ENCODE measurements at regions not wholly inside any gene's neighbourhood (a gene's known extent, or its start where the extent isn't known, plus 50 kb on each side); places are given as distances from the start of the nearest gene placed in this dataset.

GRCh38 chr14:32008602-32009193, 68.4 kb upstream of the ARHGAP5 start:
- Histone ChIP-seq H3K36me3 (no peaks in the 10 kb centered on the region), H3K9me3 (replicated peaks) (no peaks in the 10 kb centered on the region), H3K27ac (replicated peaks) (peak overlapping the region; percentile 71), H3K4me3 (no peak overlapping the region), H3K4me1 (peaks cover 30% of the 10 kb centered on the region), H3K27me3 (ENCODE audit: low read depth) (no peaks in the 10 kb centered on the region)
- intact Hi-C loops (cut with micrococcal nuclease) = no loop called here
- TF ChIP-seq CTCF (IDR thresholded peaks at IDR 0.05; ENCODE audit: borderline replicate concordance) = no peak
- no peak for DNase-seq

- TF ChIP-seq CTCF (IDR thresholded peaks at IDR 0.05; ENCODE audit: borderline replicate concordance) = no peak
- Histone ChIP-seq H3K9me3 (replicated peaks) (no peaks in the 10 kb centered on the region), H3K4me1 (peaks cover 36% of the 10 kb centered on the region), H3K36me3 (no peaks in the 10 kb centered on the region), H3K4me3 (no peak overlapping the region), H3K27me3 (ENCODE audit: low read depth) (no peaks in the 10 kb centered on the region), H3K27ac (replicated peaks) (no peak overlapping the region)
- intact Hi-C loops (cut with micrococcal nuclease) = no loop called here
- DNase-seq = no peak
Observed at GRCh38 chr14:32009221-32009975, 67.7 kb upstream of the ARHGAP5 start.

GRCh38 chr14:32009976-32010581, 67.0 kb upstream of the ARHGAP5 start:
- no peak overlapping the region for H3K4me3 ChIP-seq

GRCh38 chr14:32010604-32011125, 66.4 kb upstream of the ARHGAP5 start:
- no peak for DNase-seq
- no peak overlapping the region for H3K4me3 ChIP-seq
- TF ChIP-seq CTCF (IDR thresholded peaks at IDR 0.05; ENCODE audit: borderline replicate concordance) = no peak
- H3K27ac ChIP-seq (replicated peaks) = peak overlapping the region; percentile 28
- no peaks in the 10 kb centered on the region for H3K27me3 ChIP-seq (ENCODE audit: low read depth)
- intact Hi-C loops (cut with micrococcal nuclease) = no loop called here
- H3K36me3 ChIP-seq = no peaks in the 10 kb centered on the region
- peaks cover 49% of the 10 kb centered on the region for H3K4me1 ChIP-seq
- no peaks in the 10 kb centered on the region for H3K9me3 ChIP-seq (replicated peaks)

More at GRCh38 chr14:32009976-32010581, 67.0 kb upstream of the ARHGAP5 start:
- DNase-seq = no peak
- Histone ChIP-seq H3K9me3 (replicated peaks) (no peaks in the 10 kb centered on the region), H3K36me3 (no peaks in the 10 kb centered on the region), H3K27me3 (ENCODE audit: low read depth) (no peaks in the 10 kb centered on the region), H3K4me1 (peaks cover 43% of the 10 kb centered on the region), H3K27ac (replicated peaks) (no peak overlapping the region)
- intact Hi-C loops (cut with micrococcal nuclease) = no loop called here
- no peak for TF ChIP-seq CTCF (IDR thresholded peaks at IDR 0.05; ENCODE audit: borderline replicate concordance)

- TF ChIP-seq CTCF (IDR thresholded peaks at IDR 0.05; ENCODE audit: borderline replicate concordance) = no peak
- Histone ChIP-seq H3K27ac (replicated peaks) (peak overlapping the region; percentile 28), H3K4me3 (no peak overlapping the region), H3K9me3 (replicated peaks) (no peaks in the 10 kb centered on the region), H3K4me1 (peaks cover 53% of the 10 kb centered on the region), H3K27me3 (ENCODE audit: low read depth) (no peaks in the 10 kb centered on the region), H3K36me3 (no peaks in the 10 kb centered on the region)
- no peak for DNase-seq
- intact Hi-C loops (cut with micrococcal nuclease) = no loop called here
Observed at GRCh38 chr14:32011225-32011624, 65.9 kb upstream of the ARHGAP5 start.

Data from left ventricle myocardium inferior (tissue), 1 donor.